GM23338 (cell line): ENCODE measurements at regions not wholly inside any gene's neighbourhood (a gene's known extent, or its start where the extent isn't known, plus 50 kb on each side); places are given as distances from the start of the nearest gene placed in this dataset.

Source experiments
- CTCF ChIP-seq, 2 experiments: fragments of 200-600 bp in 1 of 2; sonication (generic) in 1 of 2; conservative IDR thresholded peaks; 2 replicates each; pipeline versions ENCODE4 v1.5.1 to v1.6.1; 2016 to 2017; ENCODE audit warnings: antibody characterized with exemption in 2 of 2, low read depth in 2 of 2, mild to moderate bottlenecking in 2 of 2, moderate library complexity in 1 of 2
- EZH2 ChIP-seq: fragments of 200-600 bp; sonication (generic); IDR thresholded peaks from one replicate; pipeline ENCODE4 v1.8.0; 2017; ENCODE audit warnings: antibody characterized with exemption, mild to moderate bottlenecking, low read depth; ENCODE audit not compliant: unreplicated experiment

GRCh38 chr3:135513106-135514059 lies 452.1 kb upstream of the PPP2R3A start:
- TF ChIP-seq CTCF (conservative IDR thresholded peaks at IDR 0.05; ENCODE audit: low read depth in 2 of 2) (no peak), EZH2 (no peak)
